HepG2 (cell line): ENCODE measurements at regions not wholly inside any gene's neighbourhood (a gene's known extent, or its start where the extent isn't known, plus 50 kb on each side); places are given as distances from the start of the nearest gene placed in this dataset.

ENCODE experiments used
- ATAC-seq: fragments of 200-7000 bp; cut with Tn5 transposase; 3 replicates; pipeline ENCODE4 v1.9.1; 2020; ENCODE audit warnings: mild to moderate bottlenecking, moderate library complexity
- BruUV-seq: library from RNA; stranded (reverse); fragments of 400-500 nt; replicated peaks from 2 replicates; lab custom pipeline; 2021; lab: Mats Ljungman, UMichigan
- CTCF ChIA-PET: fragments of 300-600 bp; formaldehyde crosslinking; extraction: SDS; loops from one replicate; lab custom pipeline; 2021; ENCODE audit warnings: low total read pairs, inconsistent platforms, low intra/inter-chr PET ratio; lab: Yijun Ruan, JAX
- POLR2A ChIA-PET: fragments of 350-600 bp; sonication (Branson Sonifier 250); formaldehyde crosslinking; loops from one replicate; lab custom pipeline; 2020; ENCODE audit warnings: antibody characterized with exemption, inconsistent platforms; lab: Yijun Ruan, JAX
- DNase-seq: peaks from one replicate; pipeline ENCODE4 v3.0.0-alpha.2; 2015; ENCODE audit warnings: low spot score
- FAIRE-seq: peaks from 3 replicates; lab custom pipeline; 2011; peaks lifted over from hg19 to GRCh38; lab: Jason Lieb, UNC
- H2AFZ ChIP-seq: one replicate; pipeline ENCODE4 v1.6.1; 2011; ENCODE audit warnings: low read length, inconsistent platforms
- H3K27ac ChIP-seq: fragments of 300-600 bp; 3 replicates; pipeline ENCODE4 v1.8.0; 2011; ENCODE audit warnings: mixed run types, mild to moderate bottlenecking, mixed read lengths, low read length, inconsistent platforms; ENCODE audit not compliant: insufficient read depth; ENCODE audit errors: extremely low read length
- H3K27me3 ChIP-seq, 2 experiments: fragments of 200-600 bp in 1 of 2; 2 replicates in 1 of 2; 3 replicates in 1 of 2; pipeline versions ENCODE4 v1.6.0 to v1.8.0; 2011; ENCODE audit warnings: low read length in 2 of 2, mild to moderate bottlenecking in 2 of 2, moderate library complexity in 2 of 2, inconsistent platforms in 1 of 2; ENCODE audit not compliant: insufficient read depth in 2 of 2, control insufficient read depth in 1 of 2
- H3K36me3 ChIP-seq, 2 experiments: fragments of 200-600 bp in 1 of 2; replicated peaks in 1 of 2; 2 replicates in 1 of 2; 3 replicates in 1 of 2; pipeline versions ENCODE4 v1.5.1 to v1.8.0; 2011; ENCODE audit warnings: low read length in 2 of 2, inconsistent platforms in 1 of 2; ENCODE audit not compliant: insufficient read depth in 2 of 2, control insufficient read depth in 1 of 2
- H3K4me1 ChIP-seq: 2 replicates; pipeline ENCODE4 v1.5.1; 2012; ENCODE audit warnings: low read length, inconsistent platforms; ENCODE audit not compliant: insufficient read depth
- H3K4me2 ChIP-seq: 2 replicates; pipeline ENCODE4 v1.6.0; 2011; ENCODE audit warnings: low read depth, low read length, inconsistent platforms
- H3K4me3 ChIP-seq, 3 experiments: fragments of 200-600 bp in 1 of 3; sonication (generic), shearing (Covaris generic) in 1 of 3; replicated peaks in 1 of 3; 2 replicates each; pipeline ENCODE4 v1.5.1; 2011 to 2016; ENCODE audit warnings: low read length in 3 of 3, inconsistent platforms in 2 of 3, low read depth in 2 of 3, mild to moderate bottlenecking in 2 of 3, control low read depth in 1 of 3, mixed read lengths in 1 of 3; ENCODE audit not compliant: insufficient read depth in 1 of 3
- H3K79me2 ChIP-seq: one replicate; pipeline ENCODE4 v1.6.1; 2011; ENCODE audit warnings: low read length, inconsistent platforms; ENCODE audit not compliant: insufficient read depth
- H3K9ac ChIP-seq: 2 replicates; pipeline ENCODE4 v1.6.0; 2011; ENCODE audit warnings: mild to moderate bottlenecking, low read depth, low read length, inconsistent platforms; ENCODE audit not compliant: insufficient read depth
- H3K9me3 ChIP-seq: 2 replicates; pipeline ENCODE4 v1.5.1; 2012; ENCODE audit warnings: mild to moderate bottlenecking, low read length
- H4K20me1 ChIP-seq: 2 replicates; pipeline ENCODE4 v1.6.0; 2011; ENCODE audit warnings: inconsistent platforms, mild to moderate bottlenecking, low read length, moderate library complexity; ENCODE audit not compliant: insufficient read depth
- AGO1 ChIP-seq: fragments of 200-400 bp; formaldehyde crosslinking; IDR thresholded peaks from 2 replicates; pipeline ENCODE4 v1.6.1; 2017; ENCODE audit warnings: mild to moderate bottlenecking, low read depth, low read length, moderate library complexity; ENCODE audit not compliant: poor library complexity, severe bottlenecking
- DMTF1 ChIP-seq: sonication (generic); formaldehyde crosslinking; IDR thresholded peaks from 2 replicates; pipeline ENCODE4 v1.4.0; 2020; ENCODE audit warnings: mild to moderate bottlenecking, missing genetic modification reagents
- HNF1B ChIP-seq: sonication (generic); formaldehyde crosslinking; IDR thresholded peaks from 2 replicates; pipeline ENCODE4 v1.5.1; 2020; ENCODE audit warnings: mild to moderate bottlenecking, moderate library complexity, missing genetic modification reagents
- IRF1 ChIP-seq: sonication (generic); formaldehyde crosslinking; IDR thresholded peaks from 2 replicates; pipeline ENCODE4 v1.4.0; 2020; ENCODE audit warnings: low read depth, mild to moderate bottlenecking, missing genetic modification reagents
- LBX2 ChIP-seq: sonication (generic); formaldehyde crosslinking; IDR thresholded peaks from 2 replicates; pipeline ENCODE4 v1.5.0; 2020; ENCODE audit warnings: missing genetic modification reagents, mild to moderate bottlenecking, borderline replicate concordance
- MAF1 ChIP-seq: sonication (generic); formaldehyde crosslinking; IDR thresholded peaks from 2 replicates; pipeline ENCODE4 v1.5.0; 2020; ENCODE audit warnings: missing genetic modification reagents, borderline replicate concordance
- MAX ChIP-seq: IDR thresholded peaks from 2 replicates; pipeline ENCODE4 v1.6.1; 2012; ENCODE audit warnings: inconsistent platforms
- NR2F1 ChIP-seq, 2 experiments: fragments of 450-650 bp in 1 of 2; formaldehyde crosslinking in 1 of 2; IDR thresholded peaks; 2 replicates each; pipeline versions ENCODE4 v1.5.0 to v1.6.1; 2016 to 2020; ENCODE audit warnings: mild to moderate bottlenecking in 1 of 2, missing compliant biosample characterization in 1 of 2, missing genetic modification reagents in 1 of 2, moderate library complexity in 1 of 2
- RCOR2 ChIP-seq: IDR thresholded peaks from 2 replicates; pipeline ENCODE4 v1.6.1; 2016; ENCODE audit warnings: missing biosample characterization, missing genetic modification reagents
- TSC22D2 ChIP-seq: sonication (generic); formaldehyde crosslinking; IDR thresholded peaks from 2 replicates; pipeline ENCODE4 v1.5.1; 2020; ENCODE audit warnings: missing genetic modification reagents, mild to moderate bottlenecking, borderline replicate concordance
- ZNF260 ChIP-seq: sonication (generic); formaldehyde crosslinking; IDR thresholded peaks from 2 replicates; pipeline ENCODE4 v1.4.0; 2020; ENCODE audit warnings: missing genetic modification reagents, low read depth, mild to moderate bottlenecking, borderline replicate concordance
- ZNF276 ChIP-seq: sonication (generic); formaldehyde crosslinking; IDR thresholded peaks from 2 replicates; pipeline ENCODE4 v1.4.0; 2020; ENCODE audit warnings: mild to moderate bottlenecking, low read depth, missing genetic modification reagents
- ZNF3 ChIP-seq: IDR thresholded peaks from 2 replicates; pipeline ENCODE4 v1.7.0; 2017; ENCODE audit warnings: inconsistent platforms
- ZNF354B ChIP-seq: sonication (generic); formaldehyde crosslinking; IDR thresholded peaks from 2 replicates; pipeline ENCODE4 v1.8.0; 2022; ENCODE audit warnings: mild to moderate bottlenecking, missing genetic modification reagents
- ZNF709 ChIP-seq: sonication (generic); formaldehyde crosslinking; IDR thresholded peaks from 2 replicates; pipeline ENCODE4 v1.5.0; 2020; ENCODE audit warnings: mild to moderate bottlenecking, missing genetic modification reagents
- whole genome bisulfite sequencing: methylation state at CpG from one replicate; pipeline ENCODE4 v1.1.6; 2017; ENCODE audit warnings: low lambda C conversion rate; 5-methylcytosine and 5-hydroxymethylcytosine counted together
- in situ Hi-C: cut with HindIII; loops from 2 replicates; pipeline ENCODE4 v1.10.0; 2017; ENCODE audit warnings: low pct_unique_long_range_greater_than_20kb; ENCODE audit not compliant: extremely low pct_ligation_motif_present
- intact Hi-C: fragments of 100-400 bp; cut with micrococcal nuclease; formaldehyde crosslinking; loops from one replicate; pipeline ENCODE4 v1.10.0; 2022; ENCODE audit not compliant: unreplicated experiment

- Histone ChIP-seq H3K79me2 (no peaks in the 10 kb centered on the region), H3K27ac (no peak overlapping the region), H3K4me2 (no peak overlapping the region), H3K9me3 (no peaks in the 10 kb centered on the region), H3K4me1 (no peaks in the 10 kb centered on the region), H2AFZ (no peak overlapping the region), H4K20me1 (no peaks in the 10 kb centered on the region), H3K4me3 (no peak overlapping the region), H3K27me3 (no peaks in the 10 kb centered on the region), H3K9ac (no peak overlapping the region), H3K36me3 (no peaks in the 10 kb centered on the region)
- no peak for FAIRE-seq
- BruUV-seq: no TSS peak
- WGBS: 11% methylated on average over 3 of the region's 3 CpGs
- ChIA-PET POLR2A (no interaction called here), CTCF (no interaction called here)
- in situ Hi-C loops (no loop called here), intact Hi-C loops (no loop called here)
- DNase-seq: no peak
- ATAC-seq: no peak
- TF ChIP-seq ZNF709 (no peak), ZNF3 (CRISPR knock-in tag) (no peak), DMTF1 (CRISPR knock-in tag) (no peak), HNF1B (CRISPR knock-in tag) (no peak), ZNF260 (CRISPR knock-in tag) (no peak), RCOR2 (CRISPR knock-in tag) (no peak), MAX (no peak), LBX2 (CRISPR knock-in tag) (no peak), AGO1 (no peak), IRF1 (CRISPR knock-in tag) (no peak), ZNF354B (no peak), TSC22D2 (CRISPR knock-in tag) (no peak), MAF1 (CRISPR knock-in tag) (no peak), ZNF276 (CRISPR knock-in tag) (no peak), NR2F1 (CRISPR knock-in tag; IDR thresholded peaks at IDR 0.05) (no peak)
Observed at GRCh38 chr3:106635271-106635670, 742.0 kb upstream of the CCDC54 start.
